IMR-90 (cell line): ENCODE measurements at regions not wholly inside any gene's neighbourhood (a gene's known extent, or its start where the extent isn't known, plus 50 kb on each side); places are given as distances from the start of the nearest gene placed in this dataset.

ENCODE experiments used
- NFE2L2 ChIP-seq: fragments of 150-350 bp; IDR thresholded peaks from 2 replicates; pipeline ENCODE4 v1.6.1; 2016; ENCODE audit warnings: low read depth, mild to moderate bottlenecking, low read length
- POLR2A ChIP-seq: IDR thresholded peaks from 2 replicates; pipeline ENCODE4 v1.6.1; 2012; ENCODE audit warnings: mild to moderate bottlenecking, low read depth, low read length
- RCOR1 ChIP-seq: IDR thresholded peaks from 2 replicates; pipeline ENCODE4 v1.6.1; 2012; ENCODE audit warnings: mild to moderate bottlenecking, low read length, improper control_type of control experiment; ENCODE audit not compliant: insufficient replicate concordance
- TF ChIP-seq, protein P1 (sequence below): conservative IDR thresholded peaks from 2 replicates; pipeline ENCODE4 v1.5.1; 2012; ENCODE audit warnings: mild to moderate bottlenecking, low read depth, low read length, improper control_type of control experiment
- TF ChIP-seq, protein P2 (sequence below): fragments of 150-350 bp; IDR thresholded peaks from 2 replicates; pipeline ENCODE4 v1.6.1; 2017; ENCODE audit warnings: mild to moderate bottlenecking, antibody characterized with exemption, low read length, low read depth

DNA sequence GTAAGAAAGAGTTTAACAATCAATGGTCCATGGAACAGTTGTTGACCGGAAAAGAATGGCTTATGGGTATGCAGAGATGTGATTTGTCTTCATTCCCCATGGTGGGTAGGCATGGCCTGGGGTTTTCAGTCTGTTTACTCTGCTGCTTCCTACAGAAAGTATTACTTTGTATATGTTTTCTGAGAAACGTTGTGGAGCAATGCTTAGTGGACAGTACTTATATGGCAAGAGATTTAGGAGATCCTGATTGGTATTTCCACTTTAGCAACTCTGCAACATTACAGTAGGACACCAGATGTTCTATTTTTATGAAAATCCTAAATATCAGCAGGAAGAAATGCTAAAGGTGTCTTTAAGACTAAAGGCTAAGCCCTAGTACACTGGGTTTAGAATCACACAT lies 309.1 kb downstream of the AASDHPPT start:
- TF ChIP-seq RCOR1: no peak
- TF ChIP-seq, protein P1, sequence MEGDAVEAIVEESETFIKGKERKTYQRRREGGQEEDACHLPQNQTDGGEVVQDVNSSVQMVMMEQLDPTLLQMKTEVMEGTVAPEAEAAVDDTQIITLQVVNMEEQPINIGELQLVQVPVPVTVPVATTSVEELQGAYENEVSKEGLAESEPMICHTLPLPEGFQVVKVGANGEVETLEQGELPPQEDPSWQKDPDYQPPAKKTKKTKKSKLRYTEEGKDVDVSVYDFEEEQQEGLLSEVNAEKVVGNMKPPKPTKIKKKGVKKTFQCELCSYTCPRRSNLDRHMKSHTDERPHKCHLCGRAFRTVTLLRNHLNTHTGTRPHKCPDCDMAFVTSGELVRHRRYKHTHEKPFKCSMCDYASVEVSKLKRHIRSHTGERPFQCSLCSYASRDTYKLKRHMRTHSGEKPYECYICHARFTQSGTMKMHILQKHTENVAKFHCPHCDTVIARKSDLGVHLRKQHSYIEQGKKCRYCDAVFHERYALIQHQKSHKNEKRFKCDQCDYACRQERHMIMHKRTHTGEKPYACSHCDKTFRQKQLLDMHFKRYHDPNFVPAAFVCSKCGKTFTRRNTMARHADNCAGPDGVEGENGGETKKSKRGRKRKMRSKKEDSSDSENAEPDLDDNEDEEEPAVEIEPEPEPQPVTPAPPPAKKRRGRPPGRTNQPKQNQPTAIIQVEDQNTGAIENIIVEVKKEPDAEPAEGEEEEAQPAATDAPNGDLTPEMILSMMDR: no peak
- TF ChIP-seq, protein P2, sequence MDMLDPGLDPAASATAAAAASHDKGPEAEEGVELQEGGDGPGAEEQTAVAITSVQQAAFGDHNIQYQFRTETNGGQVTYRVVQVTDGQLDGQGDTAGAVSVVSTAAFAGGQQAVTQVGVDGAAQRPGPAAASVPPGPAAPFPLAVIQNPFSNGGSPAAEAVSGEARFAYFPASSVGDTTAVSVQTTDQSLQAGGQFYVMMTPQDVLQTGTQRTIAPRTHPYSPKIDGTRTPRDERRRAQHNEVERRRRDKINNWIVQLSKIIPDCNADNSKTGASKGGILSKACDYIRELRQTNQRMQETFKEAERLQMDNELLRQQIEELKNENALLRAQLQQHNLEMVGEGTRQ: no peak
- no peak for TF ChIP-seq POLR2A
- TF ChIP-seq NFE2L2: no peak
